GM18858 (cell line): ENCODE measurements at regions not wholly inside any gene's neighbourhood (a gene's known extent, or its start where the extent isn't known, plus 50 kb on each side); places are given as distances from the start of the nearest gene placed in this dataset.

ENCODE experiments used
- ATAC-seq: cut with Tn5 transposase; IDR thresholded peaks from one replicate; pipeline ENCODE4 v1.9.1; 2021; ENCODE audit not compliant: unreplicated experiment

- ATAC-seq, result no peak
Measured at GRCh38 chr13:87058786-87059329, 612.3 kb upstream of the SLITRK5 start.

- no peak for ATAC-seq
Measured at GRCh38 chr13:87078947-87079795, 592.0 kb upstream of the SLITRK5 start.

GRCh38 chr13:87080100-87080779, 590.9 kb upstream of the SLITRK5 start:
- no peak for ATAC-seq

GRCh38 chr13:87084192-87084591, 587.0 kb upstream of the SLITRK5 start:
- no peak for ATAC-seq

- no peak for ATAC-seq
Measured at GRCh38 chr13:87087741-87088140, 583.4 kb upstream of the SLITRK5 start.

- no peak for ATAC-seq
Measured at GRCh38 chr13:87089391-87089790, 581.8 kb upstream of the SLITRK5 start.

- ATAC-seq, result no peak
Measured at GRCh38 chr13:87093399-87093798, 577.8 kb upstream of the SLITRK5 start.

- no peak for ATAC-seq
Measured at GRCh38 chr13:87094646-87095045, 576.5 kb upstream of the SLITRK5 start.

GRCh38 chr13:87100431-87100830, 570.7 kb upstream of the SLITRK5 start:
- no peak for ATAC-seq

GRCh38 chr13:87107651-87108050, 563.5 kb upstream of the SLITRK5 start:
- ATAC-seq, result no peak

GRCh38 chr13:87120476-87120875, 550.7 kb upstream of the SLITRK5 start:
- no peak for ATAC-seq

GRCh38 chr13:87122551-87122950, 548.6 kb upstream of the SLITRK5 start:
- ATAC-seq, result no peak

GRCh38 chr13:87123987-87124784, 547.0 kb upstream of the SLITRK5 start:
- ATAC-seq, result no peak

- no peak for ATAC-seq
Measured at GRCh38 chr13:87124785-87125074, 546.4 kb upstream of the SLITRK5 start.

- ATAC-seq, result no peak
Measured at GRCh38 chr13:87128036-87128435, 543.1 kb upstream of the SLITRK5 start.

GRCh38 chr13:87128491-87128890, 542.7 kb upstream of the SLITRK5 start:
- ATAC-seq, result no peak

GRCh38 chr13:87129602-87130300, 541.4 kb upstream of the SLITRK5 start:
- no peak for ATAC-seq

GRCh38 chr13:87130423-87130822, 540.7 kb upstream of the SLITRK5 start:
- no peak for ATAC-seq

GRCh38 chr13:87131611-87132010, 539.6 kb upstream of the SLITRK5 start:
- ATAC-seq, result no peak

GRCh38 chr13:87138866-87139265, 532.3 kb upstream of the SLITRK5 start:
- ATAC-seq, result no peak

- no peak for ATAC-seq
Measured at GRCh38 chr13:87147076-87147475, 524.1 kb upstream of the SLITRK5 start.
